IMR-90 (cell line): ENCODE measurements at regions not wholly inside any gene's neighbourhood (a gene's known extent, or its start where the extent isn't known, plus 50 kb on each side); places are given as distances from the start of the nearest gene placed in this dataset.

Experiments used
- ATAC-seq: fragments of 200-7000 bp; cut with Tn5 transposase; 2 replicates; pipeline ENCODE4 v1.9.1; 2020; ENCODE audit warnings: low read depth, mild to moderate bottlenecking, moderate library complexity
- BruUV-seq: library from RNA; stranded (reverse); fragments of 400-500 nt; replicated peaks from 2 replicates; lab custom pipeline; 2021; lab: Mats Ljungman, UMichigan
- CTCF ChIA-PET: fragments of 300-600 bp; formaldehyde crosslinking; extraction: SDS; loops from one replicate; lab custom pipeline; 2021; ENCODE audit warnings: antibody characterized with exemption; lab: Yijun Ruan, JAX
- POLR2A ChIA-PET: fragments of 300-600 bp; sonication (Branson Sonifier 250); formaldehyde crosslinking; loops from one replicate; lab custom pipeline; 2022; ENCODE audit warnings: antibody characterized with exemption; ENCODE audit not compliant: unreplicated experiment; lab: Charles Lee
- DNase-seq: peaks from one replicate; pipeline ENCODE4 v3.0.0; 2013
- H2AFZ ChIP-seq: replicated peaks from 2 replicates; pipeline ENCODE3; 2013; ENCODE audit warnings: low read length, mild to moderate bottlenecking; ENCODE audit not compliant: poor library complexity
- H2AK5ac ChIP-seq: 2 replicates; pipeline ENCODE4 v1.6.1; 2013; ENCODE audit warnings: low read depth, low read length, inconsistent platforms
- H2AK9ac ChIP-seq: replicated peaks from 2 replicates; pipeline ENCODE3; 2013; ENCODE audit warnings: mild to moderate bottlenecking, low read depth, low read length, moderate library complexity; ENCODE audit not compliant: poor library complexity
- H2BK120ac ChIP-seq: 2 replicates; pipeline ENCODE4 v1.6.1; 2013; ENCODE audit warnings: low read depth, low read length, inconsistent platforms
- H2BK15ac ChIP-seq: 3 replicates; pipeline ENCODE4 v1.6.1; 2013; ENCODE audit warnings: low read depth, low read length, inconsistent platforms
- H2BK20ac ChIP-seq: 2 replicates; pipeline ENCODE4 v1.6.1; 2013; ENCODE audit warnings: low read depth, mild to moderate bottlenecking, inconsistent platforms, low read length, moderate library complexity
- H2BK5ac ChIP-seq: 2 replicates; pipeline ENCODE4 v1.6.1; 2013; ENCODE audit warnings: mild to moderate bottlenecking, low read depth, low read length, inconsistent platforms; ENCODE audit not compliant: poor library complexity, severe bottlenecking
- H3K14ac ChIP-seq: replicated peaks from 2 replicates; pipeline ENCODE4 v1.6.1; 2013; ENCODE audit warnings: low read depth, low read length, inconsistent platforms
- H3K18ac ChIP-seq: 2 replicates; pipeline ENCODE4 v1.6.1; 2013; ENCODE audit warnings: low read depth, low read length, control low read depth
- H3K23ac ChIP-seq: 2 replicates; pipeline ENCODE4 v1.6.1; 2013; ENCODE audit warnings: low read depth, low read length, inconsistent platforms
- H3K27ac ChIP-seq: 2 replicates; pipeline ENCODE4 v1.5.1; 2013; ENCODE audit warnings: mild to moderate bottlenecking, control low read depth, low read length; ENCODE audit not compliant: insufficient read depth
- H3K27me3 ChIP-seq: 2 replicates; pipeline ENCODE4 v1.6.1; 2013; ENCODE audit warnings: low read length; ENCODE audit not compliant: control insufficient read depth, insufficient read depth
- H3K36me3 ChIP-seq: 2 replicates; pipeline ENCODE4 v1.6.1; 2013; ENCODE audit warnings: low read length, mixed read lengths; ENCODE audit not compliant: control insufficient read depth, insufficient read depth
- H3K4ac ChIP-seq: 2 replicates; pipeline ENCODE4 v1.6.1; 2013; ENCODE audit warnings: low read depth, low read length, inconsistent platforms
- H3K4me1 ChIP-seq: 2 replicates; pipeline ENCODE4 v1.6.1; 2013; ENCODE audit warnings: low read length, mixed read lengths; ENCODE audit not compliant: control insufficient read depth, insufficient read depth
- H3K4me2 ChIP-seq: 2 replicates; pipeline ENCODE4 v1.6.1; 2013; ENCODE audit warnings: low read depth, mild to moderate bottlenecking, control low read depth, low read length, moderate library complexity
- H3K4me3 ChIP-seq: 2 replicates; pipeline ENCODE4 v1.5.1; 2013; ENCODE audit warnings: low read depth, mild to moderate bottlenecking, control low read depth, low read length, moderate library complexity; ENCODE audit not compliant: insufficient read depth
- H3K56ac ChIP-seq: 2 replicates; pipeline ENCODE4 v1.6.1; 2013; ENCODE audit warnings: low read length, inconsistent platforms; ENCODE audit not compliant: insufficient read depth; ENCODE audit errors: extremely low read depth
- H3K79me1 ChIP-seq, 2 experiments: 2 replicates each; pipeline ENCODE4 v1.6.1; 2013; ENCODE audit warnings: low read length in 2 of 2, inconsistent platforms in 1 of 2, low read depth in 1 of 2
- H3K9ac ChIP-seq: 2 replicates; pipeline ENCODE4 v1.6.1; 2013; ENCODE audit warnings: low read depth, low read length, control low read depth
- H3K9me1 ChIP-seq: 2 replicates; pipeline ENCODE4 v1.6.1; 2013; ENCODE audit warnings: low read length, inconsistent platforms; ENCODE audit not compliant: insufficient read depth
- H3K9me3 ChIP-seq: 2 replicates; pipeline ENCODE4 v1.6.1; 2013; ENCODE audit warnings: low read length; ENCODE audit not compliant: control insufficient read depth, insufficient read depth
- H4K20me1 ChIP-seq: 2 replicates; pipeline ENCODE4 v1.6.1; 2013; ENCODE audit warnings: low read length, inconsistent platforms; ENCODE audit not compliant: insufficient read depth
- H4K5ac ChIP-seq: 2 replicates; pipeline ENCODE4 v1.6.1; 2013; ENCODE audit warnings: mild to moderate bottlenecking, low read depth, low read length, control low read depth
- H4K8ac ChIP-seq, 2 experiments: 2 replicates each; pipeline ENCODE4 v1.6.1; 2013; ENCODE audit warnings: low read depth in 2 of 2, low read length in 2 of 2, control low read depth in 1 of 2, inconsistent platforms in 1 of 2
- H4K91ac ChIP-seq: 2 replicates; pipeline ENCODE4 v1.6.1; 2013; ENCODE audit warnings: low read depth, low read length, inconsistent platforms; ENCODE audit not compliant: insufficient read depth
- CEBPB ChIP-seq: IDR thresholded peaks from 2 replicates; pipeline ENCODE4 v1.6.1; 2012; ENCODE audit warnings: low read depth, low read length, improper control_type of control experiment
- CHD1 ChIP-seq: IDR thresholded peaks from 2 replicates; pipeline ENCODE4 v1.6.1; 2012; ENCODE audit warnings: low read depth, low read length, improper control_type of control experiment
- FOS ChIP-seq: fragments of 150-350 bp; IDR thresholded peaks from 2 replicates; pipeline ENCODE4 v1.6.1; 2016; ENCODE audit warnings: low read depth, low read length
- NFE2L2 ChIP-seq: fragments of 150-350 bp; IDR thresholded peaks from 2 replicates; pipeline ENCODE4 v1.6.1; 2016; ENCODE audit warnings: low read depth, mild to moderate bottlenecking, low read length
- POLR2A ChIP-seq: IDR thresholded peaks from 2 replicates; pipeline ENCODE4 v1.6.1; 2012; ENCODE audit warnings: mild to moderate bottlenecking, low read depth, low read length
- RAD21 ChIP-seq: IDR thresholded peaks from 2 replicates; pipeline ENCODE4 v1.6.1; 2012; ENCODE audit warnings: low read length, improper control_type of control experiment
- RCOR1 ChIP-seq: IDR thresholded peaks from 2 replicates; pipeline ENCODE4 v1.6.1; 2012; ENCODE audit warnings: mild to moderate bottlenecking, low read length, improper control_type of control experiment; ENCODE audit not compliant: insufficient replicate concordance
- RFX5 ChIP-seq: IDR thresholded peaks from 2 replicates; pipeline ENCODE4 v1.8.0; 2012; ENCODE audit warnings: low read depth, mild to moderate bottlenecking, low read length, moderate library complexity
- WGBS, 2 experiments: methylation state at CpG; one replicate each; pipeline versions ENCODE4 v1.1.5 to v1.1.7; 2013; ENCODE audit warnings: missing lambda C conversion rate in 2 of 2; ENCODE audit not compliant: insufficient read length in 1 of 2; ENCODE audit errors: extremely low coverage in 2 of 2; 5-methylcytosine and 5-hydroxymethylcytosine counted together
- dilution Hi-C: fragments of 300-500 bp; cut with HindIII; formaldehyde crosslinking; loops from one replicate; pipeline ENCODE4 v1.14.3; 2018; ENCODE audit warnings: low sequenced_read_pairs; ENCODE audit not compliant: unreplicated experiment
- in situ Hi-C: fragments of 300-500 bp; cut with MboI; formaldehyde crosslinking; loops from 3 replicates; pipeline ENCODE4 v1.14.3; 2019; ENCODE audit warnings: low sequenced_read_pairs, inconsistent platforms, mixed read lengths
- intact Hi-C: fragments of 100-400 bp; cut with micrococcal nuclease; formaldehyde crosslinking; loops from 2 replicates; pipeline ENCODE4 v1.10.0; 2022
- TF ChIP-seq, protein P1 (sequence below): fragments of 150-350 bp; IDR thresholded peaks from 2 replicates; pipeline ENCODE4 v1.6.1; 2017; ENCODE audit warnings: mild to moderate bottlenecking, antibody characterized with exemption, low read length, low read depth
- TF ChIP-seq, protein P2 (sequence below): fragments of 150-350 bp; IDR thresholded peaks from 2 replicates; pipeline ENCODE4 v1.6.1; 2016; ENCODE audit warnings: low read depth, mild to moderate bottlenecking, low read length, moderate library complexity, borderline replicate concordance
- TF ChIP-seq, protein P3 (sequence below): conservative IDR thresholded peaks from 2 replicates; pipeline ENCODE4 v1.5.1; 2012; ENCODE audit warnings: mild to moderate bottlenecking, low read depth, low read length, improper control_type of control experiment

DNA sequence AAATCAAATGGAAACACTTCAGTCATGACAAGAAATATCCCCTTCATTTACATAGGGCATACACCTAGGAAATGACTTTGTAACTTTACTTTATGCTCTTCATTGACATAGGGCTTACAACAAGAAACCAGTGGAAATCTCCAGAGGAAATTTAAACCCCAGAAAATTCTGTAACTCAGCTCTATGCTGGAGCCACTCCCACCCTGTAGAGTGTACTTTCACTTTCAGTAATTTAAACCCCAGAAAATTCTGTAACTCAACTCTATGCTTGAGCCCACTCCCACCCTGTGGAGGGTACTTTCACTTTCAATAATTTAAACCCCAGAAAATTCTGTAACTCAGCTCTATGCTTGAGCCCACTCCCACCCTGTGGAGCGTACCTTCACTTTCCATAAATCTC is 987.1 kb upstream of the CADM2 start:
- no peak overlapping the region for H4K8ac ChIP-seq
- ChIA-PET CTCF (no interaction called here), POLR2A (no interaction called here)
- H2BK15ac ChIP-seq = no peak overlapping the region
- BruUV-seq = no TSS peak
- ATAC-seq (no peak), DNase-seq (no peak)
- H2BK5ac ChIP-seq = no peak overlapping the region
- no peak overlapping the region for H3K56ac ChIP-seq
- no peak overlapping the region for H3K27ac ChIP-seq
- H3K4me2 ChIP-seq = no peak overlapping the region
- no peaks in the 10 kb centered on the region for H3K36me3 ChIP-seq
- H3K4me3 ChIP-seq = no peak overlapping the region
- no peak overlapping the region for H4K5ac ChIP-seq
- no peak overlapping the region for H3K9ac ChIP-seq
- H2BK120ac ChIP-seq = no peak overlapping the region
- H3K9me1 ChIP-seq = no peaks in the 10 kb centered on the region
- H4K20me1 ChIP-seq = no peaks in the 10 kb centered on the region
- H3K4me1 ChIP-seq = no peaks in the 10 kb centered on the region
- no peak overlapping the region for H3K18ac ChIP-seq
- no peak overlapping the region for H2AK5ac ChIP-seq
- WGBS, 2 experiments = no CpG with 5 or more reads among the region's 1 CpG
- H3K23ac ChIP-seq = no peak overlapping the region
- H2AK9ac ChIP-seq = no peak overlapping the region
- intact Hi-C loops = no loop called here
- no peak overlapping the region for H4K91ac ChIP-seq
- no peaks in the 10 kb centered on the region for H3K27me3 ChIP-seq
- in situ Hi-C loops = no loop called here
- no peak overlapping the region for H2AFZ ChIP-seq
- H3K4ac ChIP-seq = no peak overlapping the region
- TF ChIP-seq, protein P1, sequence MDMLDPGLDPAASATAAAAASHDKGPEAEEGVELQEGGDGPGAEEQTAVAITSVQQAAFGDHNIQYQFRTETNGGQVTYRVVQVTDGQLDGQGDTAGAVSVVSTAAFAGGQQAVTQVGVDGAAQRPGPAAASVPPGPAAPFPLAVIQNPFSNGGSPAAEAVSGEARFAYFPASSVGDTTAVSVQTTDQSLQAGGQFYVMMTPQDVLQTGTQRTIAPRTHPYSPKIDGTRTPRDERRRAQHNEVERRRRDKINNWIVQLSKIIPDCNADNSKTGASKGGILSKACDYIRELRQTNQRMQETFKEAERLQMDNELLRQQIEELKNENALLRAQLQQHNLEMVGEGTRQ = no peak
- TF ChIP-seq FOS (no peak), CHD1 (no peak), POLR2A (no peak), RCOR1 (no peak), RFX5 (no peak), RAD21 (no peak), CEBPB (no peak), NFE2L2 (no peak)
- TF ChIP-seq, protein P2, sequence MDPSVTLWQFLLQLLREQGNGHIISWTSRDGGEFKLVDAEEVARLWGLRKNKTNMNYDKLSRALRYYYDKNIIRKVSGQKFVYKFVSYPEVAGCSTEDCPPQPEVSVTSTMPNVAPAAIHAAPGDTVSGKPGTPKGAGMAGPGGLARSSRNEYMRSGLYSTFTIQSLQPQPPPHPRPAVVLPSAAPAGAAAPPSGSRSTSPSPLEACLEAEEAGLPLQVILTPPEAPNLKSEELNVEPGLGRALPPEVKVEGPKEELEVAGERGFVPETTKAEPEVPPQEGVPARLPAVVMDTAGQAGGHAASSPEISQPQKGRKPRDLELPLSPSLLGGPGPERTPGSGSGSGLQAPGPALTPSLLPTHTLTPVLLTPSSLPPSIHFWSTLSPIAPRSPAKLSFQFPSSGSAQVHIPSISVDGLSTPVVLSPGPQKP = no peak
- TF ChIP-seq, protein P3, sequence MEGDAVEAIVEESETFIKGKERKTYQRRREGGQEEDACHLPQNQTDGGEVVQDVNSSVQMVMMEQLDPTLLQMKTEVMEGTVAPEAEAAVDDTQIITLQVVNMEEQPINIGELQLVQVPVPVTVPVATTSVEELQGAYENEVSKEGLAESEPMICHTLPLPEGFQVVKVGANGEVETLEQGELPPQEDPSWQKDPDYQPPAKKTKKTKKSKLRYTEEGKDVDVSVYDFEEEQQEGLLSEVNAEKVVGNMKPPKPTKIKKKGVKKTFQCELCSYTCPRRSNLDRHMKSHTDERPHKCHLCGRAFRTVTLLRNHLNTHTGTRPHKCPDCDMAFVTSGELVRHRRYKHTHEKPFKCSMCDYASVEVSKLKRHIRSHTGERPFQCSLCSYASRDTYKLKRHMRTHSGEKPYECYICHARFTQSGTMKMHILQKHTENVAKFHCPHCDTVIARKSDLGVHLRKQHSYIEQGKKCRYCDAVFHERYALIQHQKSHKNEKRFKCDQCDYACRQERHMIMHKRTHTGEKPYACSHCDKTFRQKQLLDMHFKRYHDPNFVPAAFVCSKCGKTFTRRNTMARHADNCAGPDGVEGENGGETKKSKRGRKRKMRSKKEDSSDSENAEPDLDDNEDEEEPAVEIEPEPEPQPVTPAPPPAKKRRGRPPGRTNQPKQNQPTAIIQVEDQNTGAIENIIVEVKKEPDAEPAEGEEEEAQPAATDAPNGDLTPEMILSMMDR = no peak
- H3K79me1 ChIP-seq = no peaks in the 10 kb centered on the region
- dilution Hi-C loops = no loop called here
- H3K14ac ChIP-seq = no peak overlapping the region
- peaks cover 5% of the 10 kb centered on the region; the same call in 1 of the 2 replicates for H3K9me3 ChIP-seq
- no peak overlapping the region for H2BK20ac ChIP-seq
